Activated T-helper 9 cell treated with anti-CD3 and anti-CD28 coated beads, Interleukin-2, amount 50 U/mL, for 16 hours (primary cell): ENCODE measurements at regions not wholly inside any gene's neighbourhood (a gene's known extent, or its start where the extent isn't known, plus 50 kb on each side); places are given as distances from the start of the nearest gene placed in this dataset.

Source experiments
- DNase-seq: peaks from one replicate; pipeline ENCODE4 v3.0.0-alpha.2; 2020; ENCODE audit warnings: low read depth

- no peak for DNase-seq
Measured at GRCh38 chr14:75371297-75371696, 56.5 kb upstream of the JDP2 start.

- no peak for DNase-seq
Measured at GRCh38 chr14:75372260-75372659, 55.6 kb upstream of the JDP2 start.

DNA sequence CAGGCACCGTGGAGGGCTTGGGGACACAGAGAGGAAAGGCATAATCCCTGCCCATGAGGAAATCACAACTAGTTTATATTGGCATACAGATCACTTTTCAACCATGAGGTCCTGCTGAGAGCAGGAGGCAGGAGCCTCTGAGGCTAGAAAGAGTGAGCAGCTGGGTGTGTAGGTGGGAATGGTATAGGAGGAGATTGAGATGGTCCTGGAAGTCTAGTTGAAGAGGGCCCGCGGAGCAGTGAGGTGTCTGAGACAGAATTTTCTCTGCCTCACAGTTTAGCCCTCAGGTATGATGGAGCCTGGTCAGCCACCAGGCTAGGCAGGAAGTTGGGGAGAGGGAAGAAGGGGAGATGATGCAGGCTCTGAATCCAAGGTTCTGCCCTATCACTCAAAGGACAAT lies 54.7 kb upstream of the JDP2 start:
- DNase-seq: no peak

DNA sequence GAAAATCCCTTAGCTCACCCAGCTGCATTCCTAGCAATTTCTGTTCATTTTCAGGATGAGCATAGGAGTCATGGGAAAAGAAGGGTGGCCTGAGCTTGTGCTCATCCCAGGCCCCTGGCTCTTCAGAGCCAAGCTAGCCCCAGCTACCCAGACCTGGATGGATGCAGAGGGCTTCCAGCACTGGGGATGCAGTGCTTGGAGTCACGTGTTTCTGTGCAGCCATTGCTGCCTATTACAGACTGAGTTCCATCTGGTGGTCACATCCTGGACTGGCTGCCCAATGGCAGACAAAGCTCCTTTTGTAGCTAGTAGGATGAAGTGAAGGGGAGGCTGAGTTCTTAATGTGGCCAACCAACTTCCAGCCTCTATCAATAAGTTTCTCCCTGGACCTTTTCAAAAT lies 54.2 kb upstream of the JDP2 start:
- no peak for DNase-seq

DNA sequence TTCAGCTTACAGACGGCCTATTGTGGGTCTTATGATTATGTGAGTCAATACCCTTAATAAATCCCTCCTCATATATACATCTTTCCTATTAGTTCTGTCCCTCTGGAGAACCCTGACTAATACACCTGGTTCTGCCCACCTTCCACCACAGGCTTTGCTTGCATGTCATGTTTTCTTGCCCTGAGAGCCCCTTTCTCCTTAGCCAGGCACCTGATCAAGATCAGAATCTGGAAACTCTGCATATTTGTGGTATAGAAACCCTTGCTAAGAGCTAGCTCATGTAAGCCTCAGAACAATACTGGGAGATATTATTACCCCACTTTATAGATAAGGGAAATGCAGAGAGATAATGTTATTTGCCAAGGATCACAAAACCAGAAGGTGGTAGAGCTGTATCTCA lies 52.9 kb upstream of the JDP2 start:
- no peak for DNase-seq

GRCh38 chr14:75375983-75376382 lies 51.8 kb upstream of the JDP2 start:
- no peak for DNase-seq
